ENCODE measurements at regions not wholly inside any gene's neighbourhood (a gene's known extent, or its start where the extent isn't known, plus 50 kb on each side); places are given as distances from the start of the nearest gene placed in this dataset.

DNA sequence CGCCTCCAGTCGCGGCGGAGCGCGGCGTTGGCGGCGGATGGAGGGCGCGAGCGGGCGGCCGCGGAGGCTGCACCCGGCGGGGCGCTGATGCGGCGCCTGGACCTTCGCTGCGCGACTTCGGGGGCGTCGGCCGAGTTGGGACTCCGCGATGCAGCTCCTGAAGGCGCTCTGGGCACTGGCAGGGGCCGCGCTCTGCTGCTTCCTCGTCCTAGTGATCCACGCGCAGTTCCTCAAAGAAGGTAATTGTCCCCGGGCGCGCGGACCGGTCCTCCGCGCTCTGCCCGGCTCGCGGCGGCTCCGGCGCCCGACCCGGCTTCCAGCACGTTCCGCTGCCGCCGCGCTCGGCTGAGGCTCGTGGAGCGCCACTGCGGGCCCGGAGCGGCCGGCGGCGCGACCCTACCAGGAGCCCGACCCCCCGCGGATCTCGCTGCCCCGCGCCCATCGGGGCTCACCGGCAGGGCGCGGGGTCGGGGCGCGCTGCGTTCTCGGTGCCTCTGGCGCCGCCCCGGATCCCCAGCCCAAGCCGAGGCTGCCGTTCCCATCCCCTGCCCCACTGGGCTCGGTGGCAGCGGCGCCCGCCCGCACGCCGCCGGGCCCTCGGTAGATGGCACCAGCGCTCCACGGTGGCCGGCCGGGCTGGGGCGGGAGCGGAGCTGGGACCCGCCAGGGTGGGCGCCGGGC, 1251.2 kb downstream of the BRD1 start:
- no peak for DNase-seq (ENCODE audit: low read depth)

DNA sequence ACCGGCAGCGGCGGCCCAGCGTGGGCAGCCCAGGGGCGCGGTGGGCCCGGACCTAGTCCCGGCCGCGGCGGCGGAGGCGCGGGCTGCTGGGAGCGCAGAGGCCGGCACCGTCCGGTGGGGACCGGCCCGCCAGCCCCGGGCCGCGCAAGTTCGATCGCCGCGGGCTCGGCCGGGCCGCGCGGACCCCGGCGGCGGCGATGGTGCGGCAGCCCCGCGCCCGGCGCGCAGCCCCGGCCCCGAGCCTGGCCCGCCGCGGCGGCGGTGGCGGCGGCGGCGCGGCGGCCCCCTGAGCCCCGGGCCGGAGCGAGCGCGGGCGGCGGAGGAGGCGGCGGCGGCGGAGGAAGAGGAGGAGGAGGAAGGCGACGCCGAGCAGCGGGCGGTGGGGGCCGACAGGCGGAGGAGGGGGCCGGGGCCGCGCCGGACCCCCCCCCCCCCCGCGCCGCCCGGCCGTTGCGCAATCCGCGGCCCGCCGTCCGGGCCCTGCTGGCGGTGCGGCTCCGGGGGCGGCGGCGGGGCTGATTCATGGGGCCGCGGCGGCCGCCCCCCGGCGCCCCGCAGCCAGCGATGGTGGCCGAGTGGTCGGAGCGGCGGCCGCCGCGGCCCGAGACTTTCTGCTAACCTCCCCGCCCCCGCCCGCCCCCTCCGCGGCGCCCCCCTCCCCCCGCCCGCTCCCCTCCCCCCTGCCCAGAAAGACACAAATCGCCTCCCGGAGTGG, 1251.9 kb downstream of the BRD1 start:
- DNase-seq (ENCODE audit: low read depth): no peak

DNA sequence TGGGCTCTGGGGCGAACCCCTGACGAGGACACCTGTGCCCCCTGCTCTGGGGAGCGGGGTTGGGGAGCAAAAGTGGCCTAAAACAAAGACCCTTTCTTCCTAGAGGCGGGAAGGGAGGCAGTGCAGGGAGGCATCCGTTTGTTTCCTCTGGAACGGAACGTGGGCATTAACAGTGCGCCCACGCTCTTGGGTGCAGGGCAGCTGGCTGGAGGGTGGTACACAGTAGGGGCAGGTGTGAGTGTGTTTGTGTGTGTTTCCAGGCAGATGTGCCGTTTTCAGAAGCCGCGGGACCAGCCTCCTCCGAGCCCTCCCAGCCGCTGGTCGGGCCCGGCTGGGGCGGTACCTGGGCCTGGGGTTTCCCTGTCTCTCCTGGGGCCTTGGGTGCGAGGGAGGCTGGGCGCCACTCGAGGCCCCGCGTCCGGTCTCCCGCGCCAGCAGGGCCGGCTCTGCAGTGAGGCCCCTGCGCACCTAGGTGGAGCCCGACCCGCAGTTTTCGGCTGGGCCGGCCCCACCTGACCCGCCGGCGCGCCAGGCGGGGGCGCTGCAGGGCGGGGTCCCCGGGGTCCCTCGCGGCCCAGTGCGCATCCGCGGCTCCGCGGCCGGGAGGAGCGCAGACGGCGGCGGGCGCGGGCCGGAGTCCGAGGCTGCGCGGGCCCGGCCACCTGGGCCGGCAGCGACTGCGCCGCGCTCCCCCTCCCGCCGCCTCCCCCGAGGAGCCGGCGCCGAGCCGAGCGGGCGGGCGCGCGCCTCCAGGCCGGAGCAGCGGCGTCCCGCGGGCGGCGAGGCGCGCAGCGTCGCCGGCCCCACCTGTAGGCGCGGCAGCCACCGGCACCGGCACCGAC, 1252.7 kb downstream of the BRD1 start:
- no peak for DNase-seq (ENCODE audit: low read depth)

DNA sequence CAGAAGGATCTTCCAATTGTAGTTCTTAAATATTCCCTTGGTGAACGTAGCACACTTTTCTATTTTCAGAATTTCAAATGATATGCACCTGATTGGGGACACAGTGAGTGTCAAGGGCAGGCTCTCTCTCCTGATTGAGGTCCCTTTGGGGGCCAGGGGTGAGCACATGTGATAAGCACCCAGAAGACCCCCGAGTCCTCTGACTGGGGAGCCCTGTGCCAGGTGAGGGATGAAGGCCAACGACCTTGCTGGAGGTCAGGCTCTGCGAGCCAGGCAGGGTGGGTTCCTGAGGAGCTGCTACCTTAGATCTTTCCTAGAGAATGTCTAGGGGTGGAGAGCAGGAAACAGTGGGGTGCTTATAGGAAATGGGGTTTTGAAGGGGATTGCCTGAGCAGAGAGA, 1253.9 kb downstream of the BRD1 start:
- no peak for DNase-seq (ENCODE audit: low read depth)

DNA sequence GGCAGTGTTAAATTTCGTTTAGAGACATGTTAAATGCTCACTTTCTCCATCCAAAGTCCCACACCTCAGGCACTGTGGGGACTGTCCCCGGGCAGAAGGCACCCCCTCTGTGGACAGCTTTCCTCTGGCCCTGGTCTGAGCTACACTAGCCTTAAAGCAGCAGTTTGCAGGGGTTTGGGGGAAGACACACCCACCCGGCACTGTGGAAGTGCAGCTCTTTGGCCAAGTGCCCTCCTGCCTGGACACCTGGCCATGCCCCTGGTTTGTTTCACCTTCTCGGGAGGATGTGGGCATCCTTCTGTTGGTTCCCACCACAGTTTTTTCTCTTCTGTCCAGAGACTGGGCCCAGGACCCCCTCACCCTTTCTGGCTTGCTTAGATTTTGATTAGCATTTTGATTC, 1254.7 kb downstream of the BRD1 start:
- no peak for DNase-seq (ENCODE audit: low read depth)

DNA sequence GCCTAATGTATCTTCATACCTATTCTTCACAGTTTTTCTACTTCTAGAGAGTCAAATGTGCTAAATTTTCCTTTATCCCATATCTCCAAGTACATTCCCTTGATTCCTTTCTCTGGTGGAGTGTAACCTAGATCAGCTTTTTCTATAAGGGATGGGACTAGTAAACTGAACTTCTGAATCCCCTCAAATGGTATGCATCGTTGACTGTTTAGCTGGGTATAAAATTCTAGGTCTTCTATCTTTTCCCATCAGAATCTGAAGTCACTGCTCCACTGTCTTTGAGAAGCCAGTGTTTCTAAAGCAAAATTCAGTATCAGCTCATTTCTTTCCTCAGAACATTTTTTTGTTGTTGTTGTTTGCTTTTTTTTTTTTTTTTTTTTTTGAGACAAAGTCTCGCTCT, 1256.8 kb downstream of the BRD1 start:
- no peak for DNase-seq (ENCODE audit: low read depth)

DNA sequence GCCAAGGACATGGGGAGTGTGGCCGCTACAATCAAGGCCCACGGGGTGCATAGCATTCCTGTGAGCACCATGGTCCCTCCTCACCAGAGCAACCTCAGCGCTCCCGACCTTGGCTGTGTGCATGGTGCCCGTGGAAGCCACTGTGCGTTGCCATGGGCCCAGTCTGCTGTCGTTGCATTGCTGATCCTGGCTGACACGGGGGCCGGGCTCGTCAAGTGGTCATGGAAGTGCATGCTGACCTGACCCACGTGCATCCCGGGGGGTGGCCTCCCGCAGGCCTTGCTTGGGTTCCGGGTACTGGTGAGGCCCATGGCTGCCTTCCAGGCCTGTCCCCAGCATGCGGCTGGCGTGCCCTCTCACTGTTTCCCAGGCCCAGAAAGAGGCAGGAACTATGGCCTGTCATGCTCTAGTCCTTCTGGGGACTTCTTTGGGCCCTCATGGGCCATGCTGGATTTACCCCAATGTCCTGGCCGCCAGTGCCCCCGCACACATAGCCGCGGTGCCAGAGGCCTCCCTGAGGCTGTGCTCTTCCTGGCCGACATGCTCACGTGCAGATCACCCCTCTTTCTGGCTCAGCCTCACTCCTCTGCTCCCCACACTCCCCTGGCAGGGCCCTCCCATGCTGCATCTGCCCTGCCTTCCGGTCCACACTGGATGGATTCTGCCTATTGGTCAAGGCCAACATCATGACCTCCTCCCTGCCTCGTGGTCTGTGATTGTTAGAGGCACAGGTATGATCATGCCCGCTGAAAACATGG, 1258.0 kb downstream of the BRD1 start:
- no peak for DNase-seq (ENCODE audit: low read depth)

DNA sequence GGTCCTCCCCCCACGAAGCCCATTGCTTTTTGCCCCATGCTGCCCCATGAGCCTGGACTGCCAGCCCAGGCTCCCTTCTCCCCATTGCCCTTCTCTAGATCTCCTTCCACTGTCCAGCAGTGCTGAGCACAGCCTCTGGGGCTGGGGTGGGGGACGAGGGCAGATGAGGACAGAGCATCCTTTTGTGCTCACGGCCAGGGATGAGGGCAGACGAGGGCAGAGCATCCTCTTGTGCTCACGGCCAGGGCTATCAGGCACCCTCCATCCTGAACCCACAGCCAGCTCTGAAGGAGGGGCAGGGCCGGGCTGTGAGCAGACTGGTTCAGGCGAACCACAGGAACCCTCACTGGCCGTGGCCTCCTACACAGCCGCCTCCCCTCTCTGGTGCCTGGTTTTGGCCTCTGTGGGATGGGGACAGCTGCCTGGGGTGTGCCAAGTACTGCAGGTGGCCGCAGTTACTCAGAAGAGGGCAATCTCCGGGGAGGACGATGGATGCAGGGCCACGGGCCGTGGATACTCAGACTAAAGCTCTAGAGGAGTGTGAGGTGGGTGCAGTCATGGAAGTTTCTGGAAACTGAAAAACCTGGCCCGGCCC, 1258.8 kb downstream of the BRD1 start:
- DNase-seq (ENCODE audit: low read depth): no peak

DNA sequence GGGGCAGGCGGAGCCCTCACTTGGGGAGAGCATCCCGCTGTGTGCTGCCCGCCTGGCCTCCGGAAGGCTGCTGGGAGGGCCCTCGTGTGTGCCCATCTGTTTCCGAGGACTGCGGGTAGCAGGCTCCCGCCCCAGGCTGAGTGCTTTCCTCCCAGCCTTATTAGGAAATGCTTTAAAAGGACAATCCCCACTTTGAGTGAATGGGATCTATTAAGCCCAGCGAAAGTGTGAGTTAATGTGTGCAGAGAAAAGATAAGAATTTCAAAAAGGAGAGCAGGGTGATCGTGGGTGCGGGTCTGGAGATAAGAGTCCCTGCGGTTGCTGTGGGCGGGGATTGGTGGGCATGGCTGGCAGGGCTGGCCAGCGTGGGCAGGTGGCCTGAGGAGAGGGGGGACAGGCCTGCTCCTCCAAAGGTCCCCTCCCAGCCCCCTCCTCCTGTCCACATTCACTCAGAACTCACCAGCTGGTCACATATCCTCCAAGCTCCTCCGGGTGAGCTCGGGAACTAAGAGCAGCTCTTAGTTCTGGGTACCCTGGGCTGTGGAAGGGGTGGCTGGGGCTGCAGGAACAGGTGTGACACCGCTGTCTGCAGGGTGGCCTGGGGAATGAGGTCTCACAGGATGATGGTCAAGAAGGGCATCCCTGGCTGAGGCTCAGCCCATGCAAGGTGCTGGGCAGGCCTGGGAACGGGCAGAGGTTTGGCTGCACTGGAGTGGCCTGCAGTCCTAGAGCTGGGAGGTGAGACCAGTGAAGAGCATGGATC, 1260.3 kb downstream of the BRD1 start:
- DNase-seq (ENCODE audit: low read depth): no peak

DNA sequence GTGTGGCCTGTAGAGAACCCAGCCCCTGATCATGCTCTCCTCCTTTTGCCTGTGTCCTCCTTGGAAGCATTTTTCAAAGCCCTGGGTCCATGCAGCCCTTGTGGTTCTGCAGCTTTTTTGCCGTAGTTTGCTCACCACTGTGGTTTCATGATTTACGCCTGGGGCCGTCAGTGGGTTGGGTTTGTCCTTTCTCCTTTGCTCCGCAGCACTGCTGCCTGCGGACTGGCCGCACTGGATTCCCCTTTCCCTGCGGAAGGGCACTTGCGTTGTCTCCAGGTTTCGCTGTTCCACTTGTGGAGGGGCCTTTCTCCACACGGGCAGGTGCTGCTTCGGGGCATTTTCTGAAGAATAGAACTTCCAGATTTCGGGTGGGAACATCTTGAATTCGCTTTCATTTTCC, 1260.9 kb downstream of the BRD1 start:
- no peak for DNase-seq (ENCODE audit: low read depth)

DNA sequence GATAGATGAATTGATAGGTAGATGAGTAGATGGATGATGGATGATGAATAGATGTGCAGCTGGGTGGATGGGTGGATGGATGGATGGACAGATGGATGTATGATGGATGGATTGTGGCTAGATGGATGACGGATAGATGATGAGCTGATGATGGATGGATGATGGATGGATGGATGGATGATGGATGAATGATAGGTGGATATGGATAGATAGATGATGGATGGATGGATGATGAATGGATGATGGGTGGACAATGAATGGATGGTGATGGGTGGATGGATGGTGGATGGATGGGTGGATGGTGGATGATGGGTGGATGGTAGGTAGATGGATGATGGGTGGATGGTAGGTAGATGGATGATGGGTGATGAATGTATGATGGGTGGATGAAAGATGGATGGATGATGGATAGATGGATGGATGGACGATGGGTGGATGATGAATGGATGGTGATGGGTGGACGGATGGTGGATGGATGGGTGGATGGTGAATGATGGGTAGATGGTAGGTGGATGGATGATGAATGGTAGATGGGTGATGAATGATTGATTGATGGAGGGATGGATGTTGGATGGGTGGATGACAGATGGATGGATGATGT, 1261.7 kb downstream of the BRD1 start:
- DNase-seq (ENCODE audit: low read depth): no peak

DNA sequence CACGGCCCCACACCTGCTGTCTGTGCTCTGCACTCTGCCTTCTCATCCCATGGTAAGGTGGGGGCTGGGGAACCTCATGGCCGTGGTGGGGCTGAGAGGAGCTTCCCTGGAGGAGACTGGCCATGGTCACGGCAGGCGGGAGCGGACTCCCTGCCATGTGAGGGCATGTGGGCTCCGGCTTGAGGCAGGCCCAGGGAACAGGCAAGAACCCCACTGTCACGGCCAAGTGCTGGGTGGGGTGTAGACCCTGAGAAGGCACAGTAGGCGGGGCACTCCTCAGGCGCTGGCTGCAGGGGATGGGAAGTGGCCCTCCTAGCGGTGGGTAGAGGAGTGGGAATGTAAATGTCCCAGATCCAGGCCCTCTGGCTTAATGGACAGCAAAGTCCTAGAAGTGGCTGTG, 1262.7 kb downstream of the BRD1 start:
- DNase-seq (ENCODE audit: low read depth): no peak

DNA sequence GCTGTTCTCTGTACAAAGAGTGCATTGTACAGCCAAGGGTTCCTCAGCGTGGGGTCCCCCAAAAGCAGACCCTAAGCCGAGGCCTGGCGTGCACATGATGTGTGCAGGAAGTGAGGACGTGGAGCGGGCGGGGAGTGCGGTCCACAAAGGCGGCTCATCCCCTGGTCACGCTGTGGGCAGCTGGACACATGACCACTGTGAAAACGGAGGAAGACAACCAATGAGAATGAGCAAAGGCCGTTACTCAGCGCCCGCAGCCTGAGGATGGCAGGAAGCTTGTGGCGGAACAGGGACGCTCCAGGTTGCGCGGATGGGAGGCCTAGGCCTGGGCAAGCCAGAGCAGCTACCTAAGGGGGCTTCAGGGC, 1263.7 kb downstream of the BRD1 start:
- no peak for DNase-seq (ENCODE audit: low read depth)

DNA sequence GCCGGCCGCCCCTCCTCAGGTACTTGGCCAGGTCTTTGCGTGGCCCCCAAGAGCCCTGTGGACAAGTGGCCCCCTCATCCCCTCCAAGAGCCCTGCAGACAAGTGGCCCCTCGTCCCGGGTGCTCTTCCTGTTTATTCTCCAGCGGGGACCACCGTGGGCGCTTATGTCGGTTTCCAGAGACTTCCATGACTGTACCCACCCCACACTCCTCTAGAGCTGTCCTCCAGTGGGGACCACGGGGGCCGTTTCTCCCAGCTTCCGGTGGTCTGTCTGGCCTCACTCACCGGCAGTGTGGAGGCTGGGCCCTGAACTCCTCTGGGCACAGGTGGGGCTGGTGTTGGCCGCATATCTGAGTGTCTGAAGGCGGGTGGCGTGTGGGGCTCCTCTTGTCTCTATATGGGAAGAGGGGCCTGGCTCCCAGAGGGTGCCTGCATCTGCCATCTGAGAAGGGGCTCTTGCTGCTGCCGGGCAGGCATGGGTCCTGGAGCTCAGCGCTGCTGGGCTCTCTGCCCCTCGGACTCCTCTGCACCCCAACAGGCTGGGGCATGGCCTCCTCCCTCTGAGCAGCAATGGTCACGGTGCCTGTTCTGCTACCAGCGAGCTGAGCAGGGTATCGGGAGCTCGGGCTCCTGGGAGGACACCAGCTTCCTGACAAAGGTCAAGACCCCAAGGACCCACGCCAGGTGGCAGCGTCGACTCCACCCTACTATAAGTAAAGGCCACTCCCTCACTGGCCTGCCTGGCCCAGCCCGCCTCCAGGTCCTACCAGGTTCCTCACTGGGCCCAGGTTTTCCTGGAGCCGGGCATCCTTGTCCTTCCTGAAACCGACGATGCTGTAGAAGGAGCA, 1264.3 kb downstream of the BRD1 start:
- no peak for DNase-seq (ENCODE audit: low read depth)

DNA sequence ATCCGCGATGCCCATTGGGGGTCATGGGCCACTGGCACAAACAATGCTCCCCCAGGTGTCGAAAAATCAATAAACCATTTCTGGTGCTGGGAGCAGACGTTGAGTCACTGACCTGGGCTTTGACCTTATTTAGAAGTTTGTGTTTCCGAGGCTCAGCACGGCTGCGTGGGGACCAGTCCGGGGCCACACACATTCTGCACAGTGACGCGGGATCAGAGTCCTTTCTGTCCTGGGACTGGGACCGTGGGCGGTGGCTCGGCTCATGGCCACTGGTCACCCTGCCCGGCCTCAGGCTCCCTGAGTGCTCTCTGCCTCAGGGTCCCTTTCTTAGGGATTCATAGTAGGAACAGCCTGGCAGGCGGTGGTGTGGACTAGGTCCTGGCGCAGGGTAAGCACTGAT, 1266.0 kb downstream of the BRD1 start:
- DNase-seq (ENCODE audit: low read depth): no peak

DNA sequence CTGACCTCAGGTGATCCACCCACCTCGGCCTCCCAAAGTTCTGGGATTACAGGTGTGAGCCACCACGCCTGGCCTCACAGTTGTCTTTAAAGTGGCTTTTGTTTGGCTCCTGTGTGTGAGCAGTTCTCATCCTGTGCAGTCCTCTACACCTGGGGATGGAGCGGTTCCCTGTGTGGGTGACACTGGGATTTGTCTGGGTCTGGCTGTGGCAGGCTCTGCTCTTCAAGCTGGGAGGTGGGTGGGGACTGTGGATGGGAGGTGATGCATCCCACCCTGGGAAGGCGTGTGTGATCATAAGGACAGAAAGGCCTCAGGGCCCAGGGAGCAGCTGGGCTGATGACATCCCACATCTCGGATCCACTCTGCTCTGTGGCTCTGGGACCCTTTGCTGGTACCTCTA, 1266.8 kb downstream of the BRD1 start:
- no peak for DNase-seq (ENCODE audit: low read depth)

DNA sequence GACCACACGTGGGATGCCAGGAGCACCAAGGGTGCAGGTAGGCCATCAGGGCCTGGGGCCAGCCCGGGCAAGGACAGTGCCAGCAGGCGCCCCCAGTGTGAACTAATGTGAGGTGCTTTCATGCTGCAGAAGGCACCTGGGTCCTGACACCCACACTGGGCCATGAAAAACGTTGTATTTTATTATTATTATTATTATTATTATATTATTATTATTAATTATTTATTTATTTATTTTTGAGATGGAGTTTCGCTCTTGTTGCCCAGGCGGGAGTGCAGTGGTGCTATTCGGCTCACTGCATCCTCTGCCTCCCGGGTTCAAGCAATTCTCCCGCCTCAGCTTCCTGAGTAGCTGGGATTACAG, 1267.3 kb downstream of the BRD1 start:
- no peak for DNase-seq (ENCODE audit: low read depth)

DNA sequence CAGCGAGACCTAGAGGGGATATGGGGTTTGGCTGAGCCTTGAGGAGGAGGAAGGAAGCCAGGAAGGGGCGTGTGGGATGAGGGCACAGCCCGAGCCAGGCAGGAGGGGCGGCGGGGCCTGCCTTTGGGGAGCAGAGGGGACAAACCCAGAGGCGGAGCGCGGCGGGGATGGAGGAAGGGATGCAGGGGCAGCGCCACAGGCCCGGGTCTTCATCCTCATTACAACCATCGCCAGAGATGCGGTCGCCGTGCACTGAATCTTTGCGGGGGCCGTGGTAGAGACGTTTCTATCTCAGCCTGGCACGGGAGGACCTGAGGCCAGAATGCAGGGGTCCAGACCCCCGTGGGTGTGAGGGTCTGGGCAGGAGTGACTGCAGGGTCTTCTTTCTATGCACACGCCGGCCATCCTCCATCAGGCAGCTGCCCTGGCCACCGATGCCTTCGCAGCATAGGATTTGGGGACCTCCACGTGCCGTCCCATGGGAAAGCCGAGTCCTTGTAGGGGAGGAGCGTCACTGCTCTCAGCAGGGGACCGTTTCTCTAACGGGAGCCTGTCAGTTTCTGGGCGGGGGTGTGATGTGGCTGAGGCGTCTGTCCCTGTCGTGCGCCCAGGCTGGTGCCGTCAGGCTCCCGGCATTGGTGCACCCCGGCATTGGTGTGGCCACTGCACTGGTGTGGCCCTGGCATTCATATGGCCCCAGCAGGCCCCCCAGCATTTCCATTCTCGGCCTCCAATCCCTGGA, 1267.9 kb downstream of the BRD1 start:
- no peak for DNase-seq (ENCODE audit: low read depth)
